ENCODE measurements at regions not wholly inside any gene's neighbourhood (a gene's known extent, or its start where the extent isn't known, plus 50 kb on each side); places are given as distances from the start of the nearest gene placed in this dataset.

DNA sequence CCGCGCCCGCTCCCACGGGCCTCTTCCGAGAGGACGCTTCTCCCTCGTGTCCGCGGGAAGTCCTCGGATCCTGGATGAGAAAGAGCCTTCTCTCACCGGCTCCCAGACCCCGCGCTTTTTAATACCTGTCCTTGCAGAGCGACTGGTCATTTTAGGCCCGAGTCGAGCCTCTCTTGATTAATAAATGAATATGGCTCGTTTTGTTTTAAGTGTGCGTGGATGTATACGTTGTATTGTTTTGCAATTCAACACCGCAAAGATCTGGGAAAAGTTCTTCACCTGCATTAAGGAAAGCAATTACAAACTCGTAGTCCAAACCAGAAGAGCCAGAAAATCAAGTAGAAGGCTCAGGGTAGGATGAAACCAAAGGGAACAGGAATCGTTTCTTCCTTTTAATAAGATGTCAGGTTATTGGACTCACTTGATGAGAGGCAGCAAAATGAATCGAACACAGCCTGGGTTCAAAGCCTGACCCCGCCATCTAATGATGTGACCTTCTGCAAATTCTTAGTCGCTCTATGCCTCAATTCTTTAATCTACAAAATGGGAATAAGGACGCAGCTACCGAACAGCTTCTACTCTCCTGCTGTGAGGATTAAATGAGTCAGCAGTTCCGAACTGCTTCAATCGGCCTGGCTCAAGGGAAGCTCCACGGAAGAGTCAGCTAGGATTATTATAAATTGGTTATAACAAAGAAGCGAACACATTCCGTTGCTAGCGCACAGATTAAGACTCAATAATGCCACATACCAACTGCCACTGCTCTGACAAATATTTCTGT, 277.8 kb upstream of the NEBL start:
- Mint-ChIP-seq H3K27me3 (ENCODE audit: unreplicated experiment) (peaks cover 13% of the 10 kb centered on the region), H3K4me1 (ENCODE audit: unreplicated experiment) (peaks cover 18% of the 10 kb centered on the region), H3K27ac (ENCODE audit: unreplicated experiment) (no peak overlapping the region), H3K36me3 (ENCODE audit: low read depth, unreplicated experiment) (peaks cover 8% of the 10 kb centered on the region), H3K4me3 (ENCODE audit: unreplicated experiment) (peak overlapping the region; percentile 90), H3K9me3 (ENCODE audit: unreplicated experiment) (no peaks in the 10 kb centered on the region)
- no peak for TF ChIP-seq CTCF (IDR thresholded peaks at IDR 0.05; ENCODE audit: unreplicated experiment)
- no peak for DNase-seq (ENCODE audit: low spot score)

- H3K4me3 Mint-ChIP-seq (ENCODE audit: unreplicated experiment) = peak overlapping the region; percentile 92
- no peak overlapping the region for H3K27ac Mint-ChIP-seq (ENCODE audit: unreplicated experiment)
- H3K36me3 Mint-ChIP-seq (ENCODE audit: low read depth, unreplicated experiment) = peaks cover 8% of the 10 kb centered on the region
- H3K27me3 Mint-ChIP-seq (ENCODE audit: unreplicated experiment) = peaks cover 12% of the 10 kb centered on the region
- peaks cover 18% of the 10 kb centered on the region for H3K4me1 Mint-ChIP-seq (ENCODE audit: unreplicated experiment)
- H3K9me3 Mint-ChIP-seq (ENCODE audit: unreplicated experiment) = no peaks in the 10 kb centered on the region
- DNase-seq (ENCODE audit: low spot score) = peak; percentile 33
- TF ChIP-seq CTCF (IDR thresholded peaks at IDR 0.05; ENCODE audit: unreplicated experiment) = no peak
Observed at GRCh38 chr10:21173802-21174714, 276.9 kb upstream of the NEBL start.

- peak; percentile 11 for DNase-seq (ENCODE audit: low spot score)
- TF ChIP-seq CTCF (IDR thresholded peaks at IDR 0.05; ENCODE audit: unreplicated experiment) = no peak
- peaks cover 18% of the 10 kb centered on the region for H3K4me1 Mint-ChIP-seq (ENCODE audit: unreplicated experiment)
Observed at GRCh38 chr10:21172930-21173801, 276.1 kb upstream of the NEBL start.

DNA sequence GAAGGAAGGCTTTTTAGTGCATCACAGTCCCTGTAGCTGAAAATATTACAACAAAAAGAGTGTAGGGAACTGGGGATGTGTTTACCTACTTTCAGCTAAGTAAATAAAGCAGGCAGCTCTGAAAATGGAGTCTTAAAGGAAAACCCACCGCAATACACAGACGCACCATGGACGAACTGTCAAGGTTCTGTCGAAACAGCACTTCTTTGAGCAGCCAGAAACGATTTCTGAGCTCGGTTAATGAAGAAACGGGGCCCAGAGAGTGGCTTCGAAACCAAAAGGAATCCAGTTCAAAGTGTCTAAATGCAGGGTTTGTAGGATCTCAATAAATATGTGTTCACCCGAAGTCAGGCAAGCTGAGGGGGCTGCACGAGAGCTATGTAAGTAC, 275.4 kb upstream of the NEBL start:
- peaks cover 8% of the 10 kb centered on the region for H3K36me3 Mint-ChIP-seq (ENCODE audit: low read depth, unreplicated experiment)
- no peak for DNase-seq (ENCODE audit: low spot score)
- H3K9me3 Mint-ChIP-seq (ENCODE audit: unreplicated experiment) = no peaks in the 10 kb centered on the region
- no peak for TF ChIP-seq CTCF (IDR thresholded peaks at IDR 0.05; ENCODE audit: unreplicated experiment)
- H3K27ac Mint-ChIP-seq (ENCODE audit: unreplicated experiment) = no peak overlapping the region
- H3K4me1 Mint-ChIP-seq (ENCODE audit: unreplicated experiment) = peaks cover 18% of the 10 kb centered on the region
- peak overlapping the region; percentile 53 for H3K4me3 Mint-ChIP-seq (ENCODE audit: unreplicated experiment)
- peaks cover 12% of the 10 kb centered on the region for H3K27me3 Mint-ChIP-seq (ENCODE audit: unreplicated experiment)

More at GRCh38 chr10:21172930-21173801, 276.1 kb upstream of the NEBL start:
- H3K27ac Mint-ChIP-seq (ENCODE audit: unreplicated experiment) = no peak overlapping the region
- H3K27me3 Mint-ChIP-seq (ENCODE audit: unreplicated experiment) = peaks cover 12% of the 10 kb centered on the region
- H3K9me3 Mint-ChIP-seq (ENCODE audit: unreplicated experiment) = no peaks in the 10 kb centered on the region
- H3K4me3 Mint-ChIP-seq (ENCODE audit: unreplicated experiment) = peak overlapping the region; percentile 92
- peaks cover 8% of the 10 kb centered on the region for H3K36me3 Mint-ChIP-seq (ENCODE audit: low read depth, unreplicated experiment)
